NCI-H345 (cell line): ENCODE measurements at regions not wholly inside any gene's neighbourhood (a gene's known extent, or its start where the extent isn't known, plus 50 kb on each side); places are given as distances from the start of the nearest gene placed in this dataset.

ENCODE experiments used
- DNase-seq: peaks from one replicate; lab custom pipeline; 2025; lab: John Stamatoyannopoulos, UW

DNA sequence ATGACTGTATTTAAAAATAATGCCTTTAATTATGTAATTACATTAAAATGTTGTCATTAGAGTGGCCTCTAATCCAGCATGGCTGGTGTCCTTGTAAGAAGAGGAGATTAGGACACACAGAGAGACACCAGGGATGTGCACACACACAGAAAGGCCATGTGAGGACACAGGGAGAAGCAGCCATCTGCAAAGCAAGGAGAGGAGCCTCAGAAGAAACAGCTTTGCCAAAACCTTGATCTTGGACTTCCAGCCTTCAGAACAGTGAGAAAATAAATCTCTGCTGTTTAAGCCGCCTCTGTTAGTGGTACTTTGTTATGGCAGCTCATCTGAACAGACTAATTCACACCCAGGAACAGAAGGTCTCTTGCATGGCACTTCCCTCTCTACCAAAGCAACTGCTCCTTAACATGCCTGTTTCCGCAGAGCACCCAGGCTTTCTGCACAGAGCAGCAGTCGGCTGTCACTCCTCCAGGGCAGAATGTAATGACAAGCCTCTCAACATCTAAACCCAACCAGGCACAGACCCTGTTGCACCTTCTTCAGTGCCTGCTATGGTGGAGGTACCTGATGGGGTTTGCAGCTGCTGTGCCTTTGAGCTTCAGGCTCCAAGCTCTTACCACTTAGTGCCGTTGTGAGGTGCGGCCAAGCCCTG, 377.7 kb downstream of the TDRD15 start:
- no peak for DNase-seq

DNA sequence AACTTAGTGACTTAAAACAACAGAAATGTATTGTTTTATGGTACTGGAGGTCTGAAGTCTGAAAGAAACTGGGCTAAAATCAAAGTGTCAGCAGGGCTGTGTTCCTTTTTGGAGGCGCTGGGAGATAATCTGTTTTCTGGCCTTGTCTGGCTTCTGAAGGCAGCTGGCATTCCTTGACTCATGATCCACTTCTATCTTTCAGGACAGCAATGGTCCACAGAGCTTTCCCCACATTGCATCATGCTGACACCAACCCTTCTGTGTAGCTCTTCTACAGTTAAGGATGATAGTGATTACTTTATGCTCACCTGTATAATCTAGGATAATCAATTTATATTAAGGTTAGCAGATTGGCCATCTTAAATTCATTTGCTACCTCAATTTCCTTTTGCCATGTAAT, 392.1 kb downstream of the TDRD15 start:
- DNase-seq = no peak

DNA sequence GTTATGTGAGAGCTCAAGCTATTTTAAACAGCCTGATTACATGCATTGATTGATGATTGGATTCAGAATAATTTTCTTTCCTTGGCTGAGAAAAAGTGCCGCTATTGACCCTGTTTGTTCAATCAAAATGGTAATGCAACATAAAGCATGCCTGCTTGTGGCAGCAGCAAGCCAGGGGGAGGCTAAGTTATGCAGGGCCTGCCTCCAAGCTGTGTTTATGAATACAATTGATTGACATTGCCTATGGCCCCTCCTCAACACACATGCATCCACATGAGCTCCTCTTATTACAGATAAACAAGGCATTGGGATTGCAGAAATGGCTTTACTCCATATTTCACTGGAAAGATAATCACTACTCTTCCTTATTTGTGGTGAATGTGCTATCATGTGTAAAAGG, 395.6 kb downstream of the TDRD15 start:
- DNase-seq = no peak

DNA sequence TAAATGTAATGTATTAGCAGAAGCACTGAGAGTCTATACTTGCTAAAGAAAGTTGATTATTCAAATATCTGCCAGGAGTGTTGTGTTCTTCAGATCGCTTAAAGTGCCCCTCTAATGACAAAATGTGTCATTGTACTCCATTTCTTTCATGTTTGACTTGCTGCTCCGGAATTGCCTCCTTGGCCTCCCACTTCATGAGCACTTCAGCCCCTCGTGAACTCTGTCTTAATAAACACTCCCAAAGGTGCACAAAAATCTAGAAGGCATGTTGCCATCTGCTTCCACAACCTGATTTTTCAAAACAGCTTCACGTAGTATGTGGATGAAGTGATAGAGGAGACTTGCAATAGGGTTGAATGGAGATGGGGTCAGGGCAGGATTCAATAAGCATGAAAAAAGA, 396.1 kb downstream of the TDRD15 start:
- DNase-seq = no peak

DNA sequence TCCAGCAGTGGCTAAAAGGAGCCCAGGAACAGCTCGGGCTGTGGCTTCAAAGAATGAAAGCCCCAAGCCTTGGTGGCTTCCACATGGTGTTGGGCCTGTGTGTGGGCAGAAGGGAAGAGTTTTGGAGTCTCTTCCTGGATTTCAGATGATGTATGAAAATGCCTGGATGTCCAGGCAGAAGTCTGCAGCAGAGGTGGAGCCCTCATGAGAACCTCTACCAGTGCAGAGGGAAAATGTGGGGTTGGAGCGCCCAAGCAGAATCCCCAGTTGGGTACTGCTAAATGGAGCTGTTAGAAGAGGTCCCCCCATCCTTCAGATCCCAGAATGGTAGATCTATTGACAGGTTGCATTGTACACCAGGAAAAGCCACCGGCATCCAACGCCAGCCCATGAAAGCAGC, 412.1 kb downstream of the TDRD15 start:
- DNase-seq = no peak

DNA sequence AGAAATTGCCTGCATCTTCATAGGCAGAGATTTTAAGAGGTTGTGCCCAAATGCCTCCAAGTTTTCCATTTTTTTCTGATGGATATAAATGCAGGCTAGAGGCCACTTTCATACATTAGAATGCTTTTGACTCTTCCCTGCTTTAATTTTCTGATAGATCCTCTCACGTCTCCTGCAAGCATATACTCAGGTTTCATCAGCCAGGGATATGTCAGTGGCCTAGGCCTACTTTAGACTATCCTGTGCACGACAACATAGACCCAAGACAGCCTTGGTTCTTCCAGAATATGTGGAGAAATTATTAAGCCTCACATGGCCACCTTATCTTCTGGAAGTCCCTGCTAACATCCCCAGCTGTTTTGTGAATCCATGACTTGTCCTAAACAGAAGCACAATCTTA, 415.9 kb downstream of the TDRD15 start:
- DNase-seq = no peak

DNA sequence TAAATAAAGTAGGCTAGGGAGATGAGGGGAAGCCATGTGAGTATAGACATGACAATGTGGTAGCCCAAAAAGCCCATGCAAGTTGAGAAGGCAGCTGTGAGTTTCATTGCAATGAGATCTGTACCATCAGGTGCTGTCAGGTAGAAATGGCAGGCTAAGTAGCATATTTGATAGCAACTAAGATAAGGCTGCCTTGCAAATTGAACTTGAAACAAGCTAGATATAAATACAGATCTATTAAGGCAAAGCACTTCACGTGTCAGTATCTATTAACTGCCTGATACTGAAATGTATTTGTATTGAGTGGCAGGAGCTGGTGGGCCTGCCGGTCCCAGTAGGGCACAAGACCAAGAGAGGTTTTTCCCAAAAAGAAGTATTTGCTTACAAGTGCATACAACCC, 419.9 kb downstream of the TDRD15 start:
- DNase-seq = no peak

DNA sequence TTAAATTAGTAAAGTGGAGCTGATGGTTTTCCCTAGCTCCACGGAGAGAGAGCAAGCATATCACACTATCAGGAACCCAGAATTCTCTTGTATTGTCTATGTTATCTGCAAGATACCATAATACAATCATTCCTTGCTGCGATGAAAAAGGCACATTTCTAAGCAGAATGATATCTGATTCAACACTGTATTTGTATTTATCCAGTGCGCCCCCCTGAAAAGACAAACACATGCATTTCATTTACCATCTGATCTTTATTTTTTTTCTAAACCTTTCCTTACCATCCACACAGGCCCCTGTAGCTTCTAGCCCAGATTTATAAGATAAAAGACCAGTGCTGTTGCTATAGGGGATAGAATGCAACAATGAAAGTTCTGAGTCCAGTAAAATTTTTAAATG, 420.6 kb downstream of the TDRD15 start:
- DNase-seq = no peak

DNA sequence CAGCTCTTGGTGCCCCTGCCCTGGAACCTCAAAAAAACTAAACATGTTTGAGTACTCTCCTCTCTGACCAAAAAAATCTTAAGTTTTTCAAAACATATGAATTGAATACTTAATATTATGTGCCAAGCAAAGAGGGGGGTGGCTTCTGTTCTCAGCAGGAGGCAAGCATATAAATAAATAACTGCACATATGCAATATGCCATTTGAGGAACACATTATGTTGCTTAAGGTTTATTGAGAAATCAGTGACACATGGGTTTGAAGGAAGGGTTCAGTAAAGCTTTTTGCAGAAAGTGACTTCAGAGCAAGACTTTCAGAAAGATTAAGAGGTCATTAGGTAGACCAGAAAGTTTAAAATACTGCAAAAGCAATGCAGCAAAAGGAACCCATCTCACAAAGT, 429.2 kb downstream of the TDRD15 start:
- DNase-seq = no peak

DNA sequence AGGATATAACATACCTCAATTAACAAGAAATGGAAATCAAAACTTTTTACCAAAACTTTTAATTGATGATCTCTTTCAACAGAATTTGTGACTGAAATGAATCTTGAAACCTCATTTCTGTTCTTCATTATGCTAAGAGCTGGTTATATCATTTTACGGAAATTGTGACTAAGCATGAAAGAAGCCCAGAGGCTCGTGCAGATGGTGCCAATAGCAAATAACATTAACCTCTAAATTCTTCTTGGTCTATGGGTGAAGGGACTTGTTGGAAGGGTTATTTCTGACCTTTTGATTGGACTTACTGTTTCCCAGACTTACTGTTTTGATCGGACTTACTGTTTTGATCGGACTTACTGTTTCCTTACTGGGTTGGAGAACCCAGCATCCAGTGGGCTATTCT, 435.6 kb downstream of the TDRD15 start:
- DNase-seq = no peak

DNA sequence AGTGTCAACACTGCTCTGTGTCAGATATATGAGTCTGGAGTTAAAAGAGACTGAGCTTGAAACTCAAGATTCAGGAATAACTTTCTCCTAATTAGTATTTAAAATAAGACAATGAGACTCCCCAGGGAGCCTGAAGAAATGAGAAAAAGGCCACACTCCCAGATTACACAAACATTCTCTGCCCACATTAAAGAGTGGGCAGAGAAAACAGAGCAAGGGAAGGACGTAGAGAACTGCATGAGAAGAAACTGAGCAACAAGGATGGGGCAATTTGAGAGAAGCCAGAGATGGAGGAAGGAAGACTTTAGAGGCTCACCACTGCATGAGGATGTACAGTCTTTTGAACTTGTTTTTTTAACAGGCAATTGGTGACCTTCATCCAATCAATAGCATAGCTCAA, 438.2 kb downstream of the TDRD15 start:
- DNase-seq = no peak

DNA sequence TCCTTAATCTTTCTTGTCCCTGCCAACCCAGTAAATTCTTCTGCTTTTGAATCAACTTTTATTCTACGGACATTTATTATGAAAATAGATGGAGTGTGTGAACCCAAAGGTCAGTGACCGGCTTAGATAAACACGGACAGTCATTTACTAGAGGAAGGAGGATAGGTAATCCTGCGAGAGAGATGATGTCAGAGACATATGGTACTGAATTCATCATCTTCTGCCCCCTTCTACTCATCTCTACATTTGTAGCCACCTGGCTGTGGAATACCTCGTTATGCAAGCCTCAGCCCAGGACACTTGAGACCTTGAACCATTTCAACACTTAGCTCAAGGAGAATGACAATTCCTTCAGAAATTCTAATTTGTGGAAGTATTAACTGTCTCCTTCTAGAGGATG, 443.6 kb downstream of the TDRD15 start:
- DNase-seq = no peak

DNA sequence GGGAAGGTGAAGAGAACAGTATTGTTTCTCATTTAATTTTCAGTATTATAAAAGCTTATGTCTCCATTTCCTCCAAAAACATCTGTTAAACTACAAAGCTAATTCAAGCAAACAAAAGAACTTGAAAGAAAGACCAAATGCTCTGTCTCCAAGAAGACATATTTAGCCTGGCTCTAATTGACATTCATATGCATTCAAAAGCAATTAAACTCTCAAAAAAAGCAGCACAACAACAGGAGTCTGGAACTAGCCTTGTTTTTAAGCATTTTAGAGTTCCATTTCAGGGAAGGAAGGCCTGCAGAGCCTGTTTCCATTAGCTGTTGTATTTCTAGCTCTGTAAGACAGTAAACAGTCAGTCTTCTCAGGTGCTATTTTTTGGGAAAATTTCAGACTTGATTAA, 447.9 kb downstream of the TDRD15 start:
- no peak for DNase-seq

DNA sequence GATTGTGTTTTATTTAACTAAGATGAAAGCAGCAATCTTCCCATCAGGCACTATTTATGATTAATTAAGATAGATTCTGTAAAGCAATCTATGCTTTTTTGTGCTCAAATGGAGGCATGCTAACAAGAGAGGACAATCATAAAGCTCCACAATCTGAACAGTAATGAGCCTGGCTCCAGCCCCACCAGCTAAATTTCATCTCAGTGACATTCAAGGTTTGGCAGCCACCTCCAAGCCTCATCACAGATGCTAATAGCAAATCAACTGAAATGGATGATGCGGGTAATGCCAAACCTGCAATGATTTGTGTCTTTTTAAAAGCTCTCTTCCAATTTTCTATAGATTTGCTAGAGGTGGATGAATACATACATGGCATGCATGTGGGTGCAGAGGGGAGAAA, 456.6 kb downstream of the TDRD15 start:
- DNase-seq = no peak

DNA sequence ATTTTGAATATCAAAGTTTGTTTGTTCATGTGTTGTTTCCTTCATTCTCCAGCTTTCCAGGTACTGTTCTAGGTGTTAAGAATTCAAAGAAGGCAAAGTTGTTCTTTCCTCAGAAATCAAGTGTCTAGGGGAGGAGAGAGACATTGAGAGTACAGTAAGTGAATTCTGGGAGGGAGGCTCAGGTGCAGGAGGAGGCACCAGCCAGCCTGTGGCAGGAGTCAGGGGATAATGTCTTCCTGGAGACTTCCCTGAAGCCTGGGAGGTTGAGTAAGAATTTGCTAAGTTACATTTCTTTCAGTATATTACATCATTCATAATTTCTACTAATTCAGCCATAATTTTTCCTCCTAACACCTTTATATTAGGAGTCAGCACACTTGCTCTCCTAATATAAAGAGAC, 462.1 kb downstream of the TDRD15 start:
- DNase-seq = no peak

DNA sequence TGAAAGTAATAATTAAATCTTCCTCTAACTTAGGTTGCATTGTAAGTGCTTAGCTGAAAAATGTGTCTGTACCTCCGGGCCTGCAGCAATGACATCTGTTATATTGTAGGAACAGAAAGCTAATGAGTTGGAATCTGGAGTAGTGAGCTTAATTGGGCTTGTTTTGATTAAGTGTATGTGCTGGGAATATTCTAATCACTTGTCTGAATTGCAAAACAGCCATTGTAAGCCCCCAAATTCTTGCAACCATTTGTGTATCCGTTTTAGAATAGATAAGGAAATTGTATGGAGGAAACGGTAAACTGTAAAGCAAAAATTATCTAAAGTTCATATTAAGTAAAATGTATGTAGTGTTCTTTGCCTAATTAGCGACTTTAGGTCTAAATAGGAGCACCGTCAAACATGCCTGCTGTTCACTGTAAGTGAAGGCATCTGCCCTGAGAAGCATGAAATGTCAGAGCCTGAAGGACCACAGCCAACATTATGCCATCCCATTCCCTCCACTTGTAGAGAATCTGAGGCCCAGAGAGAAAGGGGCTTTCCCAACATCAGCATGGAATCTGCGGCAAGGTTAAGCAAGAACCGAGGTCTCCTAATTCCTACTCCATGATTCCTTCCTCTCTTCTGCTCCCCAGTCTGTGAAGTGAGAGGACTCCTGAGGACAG, 466.4 kb downstream of the TDRD15 start:
- no peak for DNase-seq

DNA sequence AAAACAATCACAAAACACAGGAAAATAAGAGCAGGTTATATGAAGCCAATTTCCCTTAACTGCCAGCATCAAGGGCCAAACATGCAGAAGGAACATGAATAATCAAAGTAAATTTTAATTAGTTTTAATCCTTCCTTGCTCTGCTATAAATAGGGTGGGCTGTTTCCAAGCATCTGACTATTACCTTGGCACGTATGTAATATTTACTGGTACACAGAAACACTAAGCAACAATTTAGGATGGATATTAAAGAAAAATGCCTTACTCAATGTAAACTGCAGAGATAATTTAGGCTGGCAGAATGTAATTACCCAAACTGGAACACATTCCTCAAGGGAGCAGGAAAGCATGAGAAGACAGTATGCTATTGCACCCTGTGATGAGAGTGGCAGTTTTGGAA, 468.2 kb downstream of the TDRD15 start:
- DNase-seq = no peak

DNA sequence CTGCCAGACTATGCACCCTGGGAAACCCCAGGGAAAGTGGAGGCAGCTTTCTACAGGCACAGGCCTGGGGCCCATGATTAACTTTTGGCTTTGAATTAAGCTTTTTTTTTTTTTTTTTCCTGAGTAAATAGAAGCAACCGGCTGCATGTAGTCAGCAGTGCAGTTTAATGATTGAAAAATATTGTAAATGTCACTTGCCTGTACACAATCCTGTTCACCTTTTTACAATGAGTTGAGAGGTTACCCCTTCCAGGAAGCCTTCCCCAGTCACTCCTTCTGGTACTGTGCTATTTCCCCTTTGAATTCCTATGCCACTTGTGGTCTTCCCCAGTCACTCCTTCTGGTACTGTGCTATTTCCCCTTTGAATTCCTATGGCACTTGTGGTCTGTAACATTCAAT, 475.6 kb downstream of the TDRD15 start:
- DNase-seq = no peak

DNA sequence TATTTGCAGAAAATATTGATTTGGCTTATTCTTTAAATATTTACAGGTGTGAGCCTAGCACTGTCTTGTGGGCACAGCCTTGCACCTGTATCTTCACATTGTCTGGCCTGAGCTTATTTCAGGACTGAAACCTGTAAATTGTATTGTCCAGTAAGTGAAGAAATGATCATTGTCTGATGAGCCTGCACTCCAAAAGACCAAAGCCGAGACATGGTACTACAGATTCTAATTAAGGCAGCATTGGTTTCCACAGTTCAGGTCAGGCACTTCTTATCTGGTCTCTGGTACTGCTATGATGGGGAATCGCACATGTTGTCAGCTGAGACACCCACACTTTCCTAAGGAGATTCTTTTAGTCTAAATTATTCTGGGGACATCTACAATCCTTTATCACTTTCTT, 479.0 kb downstream of the TDRD15 start:
- DNase-seq = no peak

DNA sequence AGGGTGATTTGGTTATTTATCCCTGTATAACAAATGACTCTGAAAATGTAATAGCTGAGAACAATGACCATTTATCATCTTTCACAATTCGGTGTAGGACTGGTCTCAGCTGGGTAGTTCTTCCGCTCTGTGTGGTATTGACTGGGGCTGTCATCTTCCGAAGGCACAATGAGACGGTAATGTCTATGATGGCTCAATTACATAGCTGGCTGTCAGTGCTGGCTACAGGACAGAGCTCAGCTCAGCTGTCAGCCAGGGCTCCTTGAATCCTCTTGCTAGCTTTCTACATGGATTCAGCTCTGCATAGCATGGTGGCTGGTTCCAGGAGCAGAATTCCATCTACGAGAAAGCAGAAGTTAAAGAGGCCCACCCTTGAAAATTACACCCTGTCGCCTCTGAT, 483.8 kb downstream of the TDRD15 start:
- no peak for DNase-seq

DNA sequence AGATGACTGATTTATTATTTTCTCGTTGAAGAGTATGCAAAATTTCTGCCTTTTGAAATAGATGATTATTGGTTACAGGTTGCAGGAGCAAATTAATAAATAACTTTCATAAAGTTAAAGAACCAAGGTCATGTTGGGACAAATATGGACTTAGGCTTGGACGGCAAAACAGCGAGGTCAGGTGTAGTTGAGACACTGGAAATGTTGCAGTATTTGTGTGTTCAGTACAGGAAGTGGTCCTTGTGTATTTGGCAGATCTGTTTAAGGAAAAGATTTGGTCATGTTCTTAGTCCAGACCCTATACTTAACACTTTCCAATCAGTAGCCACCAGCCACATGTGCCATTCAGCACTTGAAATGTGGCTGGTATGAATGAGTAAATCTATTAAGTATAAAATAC, 486.5 kb downstream of the TDRD15 start:
- DNase-seq = no peak

DNA sequence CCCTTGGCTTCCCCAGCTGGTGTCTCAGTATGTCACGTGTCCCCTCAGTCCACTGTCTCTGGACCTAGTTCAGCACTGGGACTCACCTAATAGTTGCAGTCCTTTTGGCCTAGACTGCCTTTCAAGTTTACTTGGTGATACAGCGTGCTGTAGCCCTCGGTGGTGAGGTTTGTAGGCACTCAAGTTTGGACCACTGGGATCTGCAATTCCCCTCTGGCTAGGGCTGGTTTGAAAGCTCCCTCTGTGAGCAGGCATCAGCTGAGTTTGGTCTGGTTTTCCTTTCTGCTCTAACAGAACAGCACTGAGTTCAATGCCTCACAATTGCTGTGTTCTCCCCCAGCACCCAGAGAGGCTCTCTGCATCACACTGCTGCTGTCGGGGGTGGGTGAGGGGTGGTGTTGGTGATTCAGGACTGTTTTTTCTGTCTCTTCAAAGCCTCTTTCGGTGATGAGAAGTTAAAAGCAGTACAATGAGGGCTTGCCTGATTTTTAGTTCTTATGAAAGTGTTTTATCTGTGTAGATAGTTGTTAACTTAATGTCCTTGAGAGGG, 494.2 kb downstream of the TDRD15 start:
- no peak for DNase-seq

DNA sequence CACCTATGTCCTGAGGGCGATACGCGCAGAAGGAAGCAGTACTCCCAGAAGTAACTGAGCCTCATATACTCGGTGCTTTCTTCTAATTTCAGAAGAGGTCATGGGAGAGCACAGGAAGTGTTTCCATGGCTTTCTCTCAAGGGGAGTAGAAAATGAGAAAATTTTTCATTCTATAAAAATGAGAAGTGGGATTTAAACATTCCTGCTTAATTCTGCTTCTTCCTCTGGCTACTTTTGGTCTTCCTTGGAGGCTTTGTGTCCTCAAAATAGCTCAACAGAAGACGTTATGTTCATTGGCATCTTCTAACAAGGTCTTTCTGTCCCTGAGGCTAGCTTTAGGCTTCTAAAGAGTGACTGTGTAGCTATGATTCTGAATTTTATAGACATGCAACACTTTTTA, 497.0 kb downstream of the TDRD15 start:
- DNase-seq = no peak

DNA sequence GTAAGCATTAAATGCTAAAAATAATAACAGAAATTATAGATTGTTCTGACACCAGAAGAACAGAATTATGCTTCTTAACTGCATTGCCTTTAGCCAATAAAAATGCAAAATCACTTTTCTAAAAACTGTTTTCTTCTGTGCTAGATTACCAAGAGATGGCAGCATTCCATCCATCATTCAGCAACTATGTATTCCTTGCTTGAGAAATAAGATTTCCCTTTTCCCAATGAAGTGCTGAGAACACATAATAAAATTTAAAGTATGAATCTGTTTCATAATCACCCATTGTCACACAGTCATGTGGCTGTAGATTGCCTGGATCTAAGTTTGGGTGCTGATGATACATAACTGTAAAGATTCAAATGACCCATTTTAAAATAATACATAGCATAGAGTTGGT, 504.2 kb downstream of the TDRD15 start:
- no peak for DNase-seq
